GM12873 (cell line): ENCODE measurements at regions not wholly inside any gene's neighbourhood (a gene's known extent, or its start where the extent isn't known, plus 50 kb on each side); places are given as distances from the start of the nearest gene placed in this dataset.

Experiments used
- TF ChIP-seq, protein P1 (sequence below): IDR thresholded peaks from 2 replicates; pipeline ENCODE4 v1.5.1; 2012; ENCODE audit warnings: low read depth, mild to moderate bottlenecking, moderate library complexity, low read length, control low read depth; ENCODE audit not compliant: insufficient read depth; ENCODE audit errors: missing control alignments

DNA sequence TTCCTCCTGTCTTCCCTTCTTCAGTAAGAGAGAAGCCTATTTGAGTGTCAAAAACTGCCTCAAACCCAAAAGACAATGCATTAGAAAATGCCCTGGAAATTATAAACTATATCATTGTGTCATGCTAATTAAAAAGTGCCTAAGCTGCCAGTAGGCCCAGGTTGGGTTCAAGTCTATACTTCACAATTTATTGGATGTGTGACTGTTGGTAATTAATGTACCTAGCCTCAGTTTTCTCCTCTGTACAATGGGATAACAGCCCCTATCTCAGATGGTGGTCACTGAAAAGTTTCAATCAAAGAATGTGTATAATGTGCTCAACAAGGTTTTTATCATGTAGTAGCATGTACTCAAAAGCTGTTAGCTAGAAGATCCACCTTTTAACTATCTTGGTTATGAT, 246.9 kb upstream of the DUSP10 start:
- TF ChIP-seq, protein P1, sequence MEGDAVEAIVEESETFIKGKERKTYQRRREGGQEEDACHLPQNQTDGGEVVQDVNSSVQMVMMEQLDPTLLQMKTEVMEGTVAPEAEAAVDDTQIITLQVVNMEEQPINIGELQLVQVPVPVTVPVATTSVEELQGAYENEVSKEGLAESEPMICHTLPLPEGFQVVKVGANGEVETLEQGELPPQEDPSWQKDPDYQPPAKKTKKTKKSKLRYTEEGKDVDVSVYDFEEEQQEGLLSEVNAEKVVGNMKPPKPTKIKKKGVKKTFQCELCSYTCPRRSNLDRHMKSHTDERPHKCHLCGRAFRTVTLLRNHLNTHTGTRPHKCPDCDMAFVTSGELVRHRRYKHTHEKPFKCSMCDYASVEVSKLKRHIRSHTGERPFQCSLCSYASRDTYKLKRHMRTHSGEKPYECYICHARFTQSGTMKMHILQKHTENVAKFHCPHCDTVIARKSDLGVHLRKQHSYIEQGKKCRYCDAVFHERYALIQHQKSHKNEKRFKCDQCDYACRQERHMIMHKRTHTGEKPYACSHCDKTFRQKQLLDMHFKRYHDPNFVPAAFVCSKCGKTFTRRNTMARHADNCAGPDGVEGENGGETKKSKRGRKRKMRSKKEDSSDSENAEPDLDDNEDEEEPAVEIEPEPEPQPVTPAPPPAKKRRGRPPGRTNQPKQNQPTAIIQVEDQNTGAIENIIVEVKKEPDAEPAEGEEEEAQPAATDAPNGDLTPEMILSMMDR, result no peak

DNA sequence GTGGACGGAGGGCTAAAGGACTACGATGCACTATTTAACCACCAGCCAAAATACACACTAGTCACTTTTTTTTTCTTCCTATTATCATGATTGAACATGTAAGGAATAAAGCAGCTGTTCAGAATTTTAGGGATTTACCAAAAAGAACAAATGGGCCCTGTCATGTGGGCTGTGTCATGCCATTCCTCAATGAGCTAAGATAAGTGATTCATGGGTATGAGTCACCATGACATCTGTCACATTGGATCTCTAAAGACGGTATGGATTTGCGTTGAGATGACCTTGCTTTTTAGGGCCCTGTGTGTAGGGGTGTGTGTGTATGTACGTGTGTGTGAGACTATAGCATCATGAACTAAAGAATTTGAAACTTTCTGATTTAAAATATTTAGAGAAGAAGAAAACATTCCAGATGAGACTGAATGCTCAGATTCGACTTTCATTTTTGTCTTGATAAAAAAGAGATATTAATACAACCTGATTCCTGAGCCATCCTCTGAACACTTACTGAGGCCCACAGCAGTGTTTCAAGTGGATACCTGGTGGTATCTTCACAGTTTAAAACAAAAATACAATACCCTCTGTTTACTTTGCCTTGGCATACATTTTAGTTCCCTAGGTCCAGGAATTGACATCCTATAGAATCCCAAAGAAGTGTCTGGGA, 246.1 kb upstream of the DUSP10 start:
- TF ChIP-seq, protein P1, result no peak

DNA sequence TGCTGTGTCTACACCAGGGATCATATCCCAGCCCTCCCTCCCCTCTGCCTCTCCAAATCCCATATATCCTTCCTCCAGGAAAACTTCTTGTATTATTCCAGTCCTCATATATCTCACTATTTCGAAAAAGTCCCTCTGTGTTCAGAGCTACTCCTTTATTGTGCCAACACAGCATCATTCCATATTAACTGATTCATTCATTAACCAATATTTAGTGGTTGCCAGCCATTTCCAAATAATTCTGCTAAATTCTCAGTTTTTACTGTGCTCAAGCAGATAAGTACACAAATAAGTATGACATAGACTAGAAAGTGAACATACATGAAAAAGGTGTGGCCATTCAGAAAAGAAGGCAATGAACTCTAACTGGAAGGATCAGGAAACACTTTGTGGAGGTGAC, 241.6 kb upstream of the DUSP10 start:
- TF ChIP-seq, protein P1, result no peak

DNA sequence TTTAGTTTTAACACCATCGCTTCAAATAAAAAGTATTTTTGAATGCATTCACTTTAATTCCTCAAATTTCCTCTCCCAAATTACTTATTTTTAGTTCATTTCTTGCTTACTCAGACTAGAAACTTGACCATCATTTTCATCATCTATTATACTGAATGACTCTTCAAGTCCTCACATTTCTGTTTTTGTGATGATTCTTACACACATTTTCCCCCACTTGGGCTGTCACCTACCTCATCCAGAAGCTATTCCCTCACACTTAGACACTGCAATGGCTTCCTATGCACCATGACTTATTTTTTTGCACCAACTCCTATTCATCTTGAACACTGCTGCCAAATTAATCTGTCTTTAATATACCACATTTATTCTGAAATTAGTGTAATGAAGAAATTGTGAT, 239.6 kb upstream of the DUSP10 start:
- TF ChIP-seq, protein P1, result no peak

DNA sequence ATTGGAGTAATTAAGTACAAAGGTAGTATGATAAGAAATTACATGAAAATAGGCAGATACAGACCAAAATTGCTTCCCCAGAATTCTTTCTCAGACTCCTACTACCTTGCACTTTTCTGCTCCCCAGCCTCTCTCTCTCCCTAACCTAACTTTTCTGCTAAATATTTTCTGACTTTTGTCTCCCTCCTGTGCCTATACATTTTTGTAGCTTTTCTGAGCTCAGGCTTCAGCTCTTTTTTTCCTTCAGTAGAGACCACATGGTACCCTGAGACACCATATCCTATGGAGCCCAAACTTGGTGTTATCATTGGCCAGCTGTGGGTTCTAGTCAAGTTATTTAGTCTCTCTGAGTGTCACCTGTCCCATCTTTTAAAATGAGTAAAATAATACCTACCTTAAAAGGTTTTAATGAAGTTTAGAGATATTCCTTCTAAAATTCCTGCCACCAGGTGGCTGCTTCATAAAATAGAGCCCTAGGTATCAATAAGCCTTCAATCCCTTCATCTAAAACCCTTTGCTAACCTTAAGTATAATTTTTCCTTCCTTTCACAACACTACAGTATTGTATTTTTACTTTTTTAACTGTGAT, 237.6 kb upstream of the DUSP10 start:
- TF ChIP-seq, protein P1, result no peak

DNA sequence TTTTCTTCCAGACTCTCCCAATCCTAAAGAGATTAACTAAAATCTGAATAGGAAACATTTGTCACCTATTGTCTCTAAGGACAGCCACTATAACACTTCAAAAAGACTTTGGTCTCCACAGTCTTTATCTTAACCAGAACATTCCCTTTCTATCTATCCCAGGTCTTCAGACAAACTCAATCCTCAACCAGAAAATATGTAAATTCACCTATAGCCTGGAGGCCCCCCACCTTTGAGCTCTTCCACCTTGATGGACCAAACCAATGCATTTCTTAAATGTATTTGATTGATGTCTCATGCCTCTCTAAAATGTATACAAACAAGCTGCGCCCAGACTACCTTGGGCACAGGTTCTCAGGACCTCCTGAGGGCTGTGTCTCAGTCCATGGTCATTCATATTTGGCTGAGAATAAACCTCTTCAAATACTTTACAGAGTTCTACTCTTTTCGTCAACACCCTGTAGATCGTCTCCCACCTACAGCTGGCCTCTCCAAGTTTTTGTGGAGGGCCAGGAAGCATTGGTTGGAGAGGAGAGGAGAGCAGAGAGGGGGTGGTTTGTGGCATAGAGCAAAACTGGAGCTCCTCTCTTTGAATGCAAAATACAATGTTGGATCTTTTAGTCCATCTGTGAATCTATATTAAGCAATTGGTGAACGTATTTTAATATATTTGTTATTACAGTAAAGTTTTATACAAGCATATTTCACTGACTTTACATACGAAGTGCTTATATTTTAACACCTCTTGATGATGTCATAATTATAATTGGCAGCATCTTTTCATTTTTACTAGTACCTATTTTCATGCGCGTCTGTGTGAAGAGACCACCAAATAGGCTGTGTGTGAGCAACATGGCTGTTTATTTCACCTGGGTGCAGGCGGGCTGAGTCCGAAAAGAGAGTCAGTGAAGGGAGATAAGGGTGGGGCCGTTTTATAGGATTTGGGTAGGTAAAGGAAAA, 230.7 kb upstream of the DUSP10 start:
- TF ChIP-seq, protein P1, result no peak

DNA sequence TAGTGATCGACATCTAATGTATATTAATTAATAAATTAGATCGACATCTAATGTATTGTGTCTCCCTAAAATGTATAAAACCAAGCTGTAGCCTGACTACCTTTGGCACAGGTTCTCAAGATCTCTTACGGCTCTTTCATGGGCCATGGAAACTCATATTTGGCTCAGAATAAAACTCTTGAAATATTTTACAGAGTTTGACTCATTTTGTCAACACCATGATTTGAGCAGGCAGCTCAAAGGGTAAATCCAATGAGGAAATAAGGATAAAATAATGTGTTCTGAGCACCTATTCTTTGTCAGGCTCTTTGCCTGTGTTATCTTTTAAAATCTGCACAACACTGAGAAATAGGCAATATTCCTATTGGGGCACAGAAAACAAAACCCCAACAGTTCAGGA, 223.4 kb upstream of the DUSP10 start:
- TF ChIP-seq, protein P1, result no peak
